GM12878 (cell line): ENCODE measurements at regions not wholly inside any gene's neighbourhood (a gene's known extent, or its start where the extent isn't known, plus 50 kb on each side); places are given as distances from the start of the nearest gene placed in this dataset.

Experiments used
- ATAC-seq: fragments of 200-7000 bp; cut with Tn5 transposase; 3 replicates; pipeline ENCODE4 v1.9.1; 2020; ENCODE audit warnings: mild to moderate bottlenecking, moderate library complexity
- BruUV-seq: library from RNA; stranded (reverse); fragments of 400-500 nt; replicated peaks from 2 replicates; lab custom pipeline; 2021; lab: Mats Ljungman, UMichigan
- CTCF ChIA-PET: fragments of 300-600 bp; sonication (Branson Sonifier 250); formaldehyde crosslinking; extraction: SDS; loops from one replicate; lab custom pipeline; 2021; ENCODE audit warnings: inconsistent platforms; lab: Yijun Ruan, JAX
- POLR2A ChIA-PET: fragments of 350-600 bp; formaldehyde crosslinking; extraction: SDS; loops from one replicate; lab custom pipeline; 2021; ENCODE audit warnings: inconsistent platforms; lab: Charles Lee
- RAD21 ChIA-PET: fragments of 300-600 bp; sonication (Branson Sonifier 250); formaldehyde crosslinking; loops from one replicate; lab custom pipeline; 2023; ENCODE audit warnings: antibody characterized with exemption; ENCODE audit not compliant: unreplicated experiment; lab: Charles Lee
- SMC1A ChIA-PET: fragments of 300-600 bp; sonication (Branson Sonifier 250); formaldehyde crosslinking; loops from one replicate; lab custom pipeline; 2023; ENCODE audit not compliant: unreplicated experiment, uncharacterized antibody; lab: Charles Lee
- DNase-seq: peaks from one replicate; pipeline ENCODE4 v3.0.0-alpha.2; 2011; ENCODE audit warnings: low read depth, low spot score
- FAIRE-seq: peaks from 3 replicates; lab custom pipeline; 2011; peaks lifted over from hg19 to GRCh38; lab: Jason Lieb, UNC
- H2AFZ ChIP-seq: 2 replicates; pipeline ENCODE4 v1.6.0; 2011; ENCODE audit warnings: low read depth, low read length, control low read depth; ENCODE audit not compliant: control insufficient read depth
- H3K27ac ChIP-seq: 2 replicates; pipeline ENCODE4 v1.5.1; 2011; ENCODE audit warnings: control low read depth; ENCODE audit not compliant: control insufficient read depth, insufficient read depth
- H3K27me3 ChIP-seq, 2 experiments: replicated peaks in 1 of 2; 2 replicates each; pipeline versions ENCODE4 v1.6.0 to v1.6.1; 2011; ENCODE audit warnings: low read length in 1 of 2; ENCODE audit not compliant: control insufficient read depth in 2 of 2, insufficient read depth in 2 of 2
- H3K36me3 ChIP-seq, 2 experiments: 2 replicates each; pipeline ENCODE4 v1.5.1; 2011; ENCODE audit warnings: low read length in 1 of 2; ENCODE audit not compliant: control insufficient read depth in 2 of 2, insufficient read depth in 2 of 2
- H3K4me1 ChIP-seq: 2 replicates; pipeline ENCODE4 v1.6.1; 2011; ENCODE audit warnings: mild to moderate bottlenecking, low read length, moderate library complexity, mixed read lengths; ENCODE audit not compliant: control insufficient read depth, insufficient read depth
- H3K4me2 ChIP-seq: 2 replicates; pipeline ENCODE4 v1.6.0; 2011; ENCODE audit warnings: control low read depth; ENCODE audit not compliant: control insufficient read depth, insufficient read depth
- H3K4me3 ChIP-seq: fragments of 200-600 bp; sonication (generic); 2 replicates; pipeline ENCODE4 v1.5.1; 2016
- H3K79me2 ChIP-seq: 2 replicates; pipeline ENCODE4 v1.6.0; 2011; ENCODE audit warnings: low read length; ENCODE audit not compliant: control insufficient read depth, insufficient read depth
- H3K9ac ChIP-seq: 2 replicates; pipeline ENCODE4 v1.8.0; 2011; ENCODE audit warnings: low read length, control low read depth, mixed read lengths; ENCODE audit not compliant: control insufficient read depth, insufficient read depth
- H3K9me3 ChIP-seq: replicated peaks from 3 replicates; pipeline ENCODE4 v1.5.1; 2011; ENCODE audit warnings: mild to moderate bottlenecking, low read length; ENCODE audit not compliant: control insufficient read depth, insufficient read depth
- H4K20me1 ChIP-seq: 2 replicates; pipeline ENCODE4 v1.6.0; 2011; ENCODE audit not compliant: control insufficient read depth, insufficient read depth
- HCFC1 ChIP-seq: fragments of 150-350 bp; IDR thresholded peaks from 2 replicates; pipeline ENCODE4 v1.6.1; 2014; ENCODE audit warnings: low read length
- IKZF1 ChIP-seq: fragments of 450-650 bp; conservative IDR thresholded peaks from 2 replicates; pipeline ENCODE4 v1.6.1; 2017; ENCODE audit warnings: antibody characterized with exemption, mild to moderate bottlenecking
- KDM1A ChIP-seq: fragments of 200-600 bp; sonication (generic); IDR thresholded peaks from 2 replicates; pipeline ENCODE4 v1.6.1; 2016; ENCODE audit warnings: borderline replicate concordance
- NBN ChIP-seq: fragments of 450-650 bp; IDR thresholded peaks from 2 replicates; pipeline ENCODE4 v1.6.1; 2016
- NFIC ChIP-seq: IDR thresholded peaks from 2 replicates; pipeline ENCODE4 v1.6.1; 2012; ENCODE audit warnings: low read depth, mild to moderate bottlenecking, inconsistent platforms, low read length, moderate library complexity
- NFXL1 ChIP-seq: fragments of 450-650 bp; IDR thresholded peaks from 2 replicates; pipeline ENCODE4 v1.6.1; 2017; ENCODE audit warnings: antibody characterized with exemption, mild to moderate bottlenecking, borderline replicate concordance
- NFYB ChIP-seq: IDR thresholded peaks from 2 replicates; pipeline ENCODE4 v1.6.1; 2011; ENCODE audit warnings: low read depth, mild to moderate bottlenecking, low read length, improper control_type of control experiment, moderate library complexity; ENCODE audit not compliant: insufficient read depth
- RBBP5 ChIP-seq: fragments of 200-600 bp; sonication (generic); conservative IDR thresholded peaks from 2 replicates; pipeline ENCODE4 v1.6.1; 2016
- RELA ChIP-seq: fragments of 450-650 bp; IDR thresholded peaks from 2 replicates; pipeline ENCODE4 v1.8.0; 2014; ENCODE audit warnings: borderline replicate concordance; ENCODE audit not compliant: partially characterized antibody
- SMC3 ChIP-seq: IDR thresholded peaks from 2 replicates; pipeline ENCODE4 v1.6.1; 2011; ENCODE audit warnings: low read length, improper control_type of control experiment, borderline replicate concordance
- SUPT20H ChIP-seq: IDR thresholded peaks from 2 replicates; pipeline ENCODE4 v1.6.1; 2011; ENCODE audit warnings: low read depth, mild to moderate bottlenecking, low read length, moderate library complexity, borderline replicate concordance; ENCODE audit not compliant: control insufficient read depth
- TBL1XR1 ChIP-seq: IDR thresholded peaks from 2 replicates; pipeline ENCODE4 v1.6.1; 2012; ENCODE audit warnings: low read depth, low read length, improper control_type of control experiment
- WGBS: methylation state at CpG from one replicate; pipeline ENCODE4 v1.1.6; 2016; ENCODE audit warnings: low lambda C conversion rate; ENCODE audit not compliant: insufficient replicate concordance, insufficient coverage; ENCODE audit errors: missing lambda C conversion rate; 5-methylcytosine and 5-hydroxymethylcytosine counted together
- in situ Hi-C: fragments of 300-500 bp; cut with MboI; formaldehyde crosslinking; loops from 9 replicates; pipeline ENCODE4 v1.14.3; 2018; ENCODE audit warnings: mixed read lengths
- intact Hi-C: fragments of 100-400 bp; cut with micrococcal nuclease; formaldehyde crosslinking; loops from one replicate; pipeline ENCODE4 v1.14.2; 2022; ENCODE audit not compliant: unreplicated experiment
- TF ChIP-seq, protein P1 (sequence below): fragments of 450-650 bp; formaldehyde crosslinking; IDR thresholded peaks from 2 replicates; pipeline ENCODE4 v1.4.0; 2022; ENCODE audit warnings: mild to moderate bottlenecking, moderate library complexity
- TF ChIP-seq, protein P2 (sequence below): fragments of 450-650 bp; IDR thresholded peaks from 2 replicates; pipeline ENCODE4 v1.6.1; 2017; ENCODE audit warnings: antibody characterized with exemption, mild to moderate bottlenecking, moderate library complexity

DNA sequence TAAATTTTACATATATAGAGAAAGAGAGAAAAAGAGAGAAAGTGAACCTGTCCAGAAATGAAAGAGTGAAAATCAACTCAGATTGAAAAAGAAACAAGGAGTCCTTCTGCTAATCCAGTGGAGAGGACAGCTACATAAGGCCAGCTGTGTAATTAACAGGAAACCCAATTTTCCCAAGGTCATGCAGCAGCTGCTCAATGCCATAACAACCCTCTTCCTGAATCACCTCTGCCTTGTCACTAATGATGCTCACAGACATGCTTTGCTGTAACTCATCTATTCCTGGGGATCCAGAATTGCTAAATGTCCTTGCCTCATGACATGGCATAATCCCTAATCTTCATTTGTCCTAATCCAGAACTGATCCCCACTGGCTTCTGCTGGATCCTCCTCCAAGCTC, 288.6 kb downstream of the NEBL start (continued):
- TF ChIP-seq NBN: no peak

DNA sequence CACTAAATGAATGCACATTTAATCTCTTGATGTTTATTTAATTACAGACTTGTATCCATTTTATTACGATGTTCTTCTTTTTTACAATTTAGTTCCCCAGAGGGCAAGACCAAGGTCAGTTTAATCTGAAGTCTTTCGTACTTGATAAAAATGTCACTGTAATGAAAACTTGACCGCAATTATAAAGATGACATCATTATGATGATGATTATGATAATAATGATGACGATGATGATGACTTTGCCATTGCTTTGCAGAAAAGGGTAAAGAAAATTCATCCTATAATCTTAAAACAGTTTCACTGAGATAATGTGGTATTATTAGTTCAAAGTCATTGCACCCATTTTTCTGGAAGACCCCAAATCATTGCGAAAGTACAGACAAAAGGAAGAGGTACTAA, 290.1 kb downstream of the NEBL start:
- intact Hi-C loops (no loop called here), in situ Hi-C loops (no loop called here)
- Histone ChIP-seq H3K9me3 (no peaks in the 10 kb centered on the region), H4K20me1 (no peaks in the 10 kb centered on the region), H3K27me3 (no peaks in the 10 kb centered on the region), H3K9ac (no peak overlapping the region), H3K4me3 (no peak overlapping the region), H3K4me1 (no peaks in the 10 kb centered on the region), H2AFZ (no peak overlapping the region), H3K36me3 (no peaks in the 10 kb centered on the region), H3K27ac (no peak overlapping the region), H3K79me2 (no peaks in the 10 kb centered on the region), H3K4me2 (no peak overlapping the region)
- TF ChIP-seq TBL1XR1 (no peak), RELA (no peak), SMC3 (no peak), HCFC1 (no peak), NFXL1 (no peak), NFIC (no peak), NFYB (no peak), KDM1A (no peak), SUPT20H (no peak), IKZF1 (no peak), RBBP5 (no peak)
- TF ChIP-seq, protein P1, sequence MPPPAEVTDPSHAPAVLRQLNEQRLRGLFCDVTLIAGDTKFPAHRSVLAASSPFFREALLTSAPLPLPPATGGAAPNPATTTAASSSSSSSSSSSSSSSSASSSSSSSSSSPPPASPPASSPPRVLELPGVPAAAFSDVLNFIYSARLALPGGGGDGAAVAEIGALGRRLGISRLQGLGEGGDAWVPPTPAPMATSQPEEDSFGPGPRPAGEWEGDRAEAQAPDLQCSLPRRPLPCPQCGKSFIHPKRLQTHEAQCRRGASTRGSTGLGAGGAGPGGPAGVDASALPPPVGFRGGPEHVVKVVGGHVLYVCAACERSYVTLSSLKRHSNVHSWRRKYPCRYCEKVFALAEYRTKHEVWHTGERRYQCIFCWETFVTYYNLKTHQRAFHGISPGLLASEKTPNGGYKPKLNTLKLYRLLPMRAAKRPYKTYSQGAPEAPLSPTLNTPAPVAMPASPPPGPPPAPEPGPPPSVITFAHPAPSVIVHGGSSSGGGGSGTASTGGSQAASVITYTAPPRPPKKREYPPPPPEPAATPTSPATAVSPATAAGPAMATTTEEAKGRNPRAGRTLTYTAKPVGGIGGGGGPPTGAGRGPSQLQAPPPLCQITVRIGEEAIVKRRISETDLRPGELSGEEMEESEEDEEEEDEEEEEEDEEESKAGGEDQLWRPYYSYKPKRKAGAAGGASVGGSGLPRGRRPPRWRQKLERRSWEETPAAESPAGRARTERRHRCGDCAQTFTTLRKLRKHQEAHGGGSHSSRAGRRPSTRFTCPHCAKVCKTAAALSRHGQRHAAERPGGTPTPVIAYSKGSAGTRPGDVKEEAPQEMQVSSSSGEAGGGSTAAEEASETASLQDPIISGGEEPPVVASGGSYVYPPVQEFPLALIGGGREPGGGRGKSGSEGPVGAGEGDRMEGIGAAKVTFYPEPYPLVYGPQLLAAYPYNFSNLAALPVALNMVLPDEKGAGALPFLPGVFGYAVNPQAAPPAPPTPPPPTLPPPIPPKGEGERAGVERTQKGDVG (CRISPR knock-in tag): no peak
- TF ChIP-seq, protein P2, sequence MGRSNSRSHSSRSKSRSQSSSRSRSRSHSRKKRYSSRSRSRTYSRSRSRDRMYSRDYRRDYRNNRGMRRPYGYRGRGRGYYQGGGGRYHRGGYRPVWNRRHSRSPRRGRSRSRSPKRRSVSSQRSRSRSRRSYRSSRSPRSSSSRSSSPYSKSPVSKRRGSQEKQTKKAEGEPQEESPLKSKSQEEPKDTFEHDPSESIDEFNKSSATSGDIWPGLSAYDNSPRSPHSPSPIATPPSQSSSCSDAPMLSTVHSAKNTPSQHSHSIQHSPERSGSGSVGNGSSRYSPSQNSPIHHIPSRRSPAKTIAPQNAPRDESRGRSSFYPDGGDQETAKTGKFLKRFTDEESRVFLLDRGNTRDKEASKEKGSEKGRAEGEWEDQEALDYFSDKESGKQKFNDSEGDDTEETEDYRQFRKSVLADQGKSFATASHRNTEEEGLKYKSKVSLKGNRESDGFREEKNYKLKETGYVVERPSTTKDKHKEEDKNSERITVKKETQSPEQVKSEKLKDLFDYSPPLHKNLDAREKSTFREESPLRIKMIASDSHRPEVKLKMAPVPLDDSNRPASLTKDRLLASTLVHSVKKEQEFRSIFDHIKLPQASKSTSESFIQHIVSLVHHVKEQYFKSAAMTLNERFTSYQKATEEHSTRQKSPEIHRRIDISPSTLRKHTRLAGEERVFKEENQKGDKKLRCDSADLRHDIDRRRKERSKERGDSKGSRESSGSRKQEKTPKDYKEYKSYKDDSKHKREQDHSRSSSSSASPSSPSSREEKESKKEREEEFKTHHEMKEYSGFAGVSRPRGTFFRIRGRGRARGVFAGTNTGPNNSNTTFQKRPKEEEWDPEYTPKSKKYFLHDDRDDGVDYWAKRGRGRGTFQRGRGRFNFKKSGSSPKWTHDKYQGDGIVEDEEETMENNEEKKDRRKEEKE: no peak
- ChIA-PET RAD21 (no interaction called here), POLR2A (no interaction called here), CTCF (no interaction called here), SMC1A (no interaction called here)
- FAIRE-seq (no peak), ATAC-seq (no peak), DNase-seq (no peak)
- BruUV-seq: no TSS peak
- 50% methylated on average over 5 of the region's 5 CpGs for WGBS
